ENCODE measurements at regions not wholly inside any gene's neighbourhood (a gene's known extent, or its start where the extent isn't known, plus 50 kb on each side); places are given as distances from the start of the nearest gene placed in this dataset.

DNA sequence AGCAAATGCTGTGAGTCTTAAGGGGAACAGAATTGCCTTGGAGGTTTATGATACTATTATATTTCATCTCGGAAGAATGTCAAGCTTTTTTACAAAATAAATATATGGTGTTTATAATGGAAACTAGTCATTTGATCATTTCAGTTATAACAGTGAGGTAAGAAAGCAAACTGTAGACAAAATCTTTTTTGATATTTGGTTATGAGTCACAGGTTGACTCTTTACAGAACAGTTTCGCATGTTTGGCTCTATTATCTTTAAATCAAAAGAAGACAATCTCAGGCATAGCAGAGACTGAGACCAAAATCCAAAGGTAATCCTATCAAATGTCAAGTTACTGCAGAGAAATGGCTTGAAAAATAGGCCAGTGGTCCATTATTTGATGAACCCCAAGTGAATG, 490.9 kb upstream of the MDFIC2 start:
- TF ChIP-seq ZFX (IDR thresholded peaks at IDR 0.05) (no peak), CTCF (conservative IDR thresholded peaks at IDR 0.05) (no peak)
- H3K27ac ChIP-seq = no peak overlapping the region

DNA sequence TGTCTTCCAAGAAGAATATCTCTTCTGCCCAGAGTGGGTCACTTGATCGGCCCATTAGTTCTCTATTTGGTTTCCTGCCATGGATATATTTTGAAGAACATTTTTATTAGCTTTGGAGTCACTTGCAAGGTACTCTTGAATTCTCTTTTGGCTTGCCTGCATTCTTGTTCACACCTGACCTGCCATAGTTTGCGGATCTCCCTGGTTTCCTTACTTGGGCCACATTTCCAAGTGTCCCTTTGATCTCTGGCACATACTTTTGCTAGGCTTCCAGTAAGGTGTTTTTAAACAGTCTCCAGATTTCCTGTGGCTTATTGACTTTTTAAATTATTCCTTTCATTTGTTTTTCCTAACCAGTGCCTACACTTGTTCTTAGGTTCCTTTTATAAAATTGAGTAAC, 488.5 kb upstream of the MDFIC2 start:
- no peak overlapping the region for H3K27ac ChIP-seq
- no peak for TF ChIP-seq ZFX (IDR thresholded peaks at IDR 0.05)
- TF ChIP-seq CTCF (conservative IDR thresholded peaks at IDR 0.05) = no peak

- H3K27ac ChIP-seq = no peak overlapping the region
- TF ChIP-seq ZFX (IDR thresholded peaks at IDR 0.05) = no peak
These were observed 477.4 kb upstream of the MDFIC2 start for GRCh38 chr3:70789878-70790277.

DNA sequence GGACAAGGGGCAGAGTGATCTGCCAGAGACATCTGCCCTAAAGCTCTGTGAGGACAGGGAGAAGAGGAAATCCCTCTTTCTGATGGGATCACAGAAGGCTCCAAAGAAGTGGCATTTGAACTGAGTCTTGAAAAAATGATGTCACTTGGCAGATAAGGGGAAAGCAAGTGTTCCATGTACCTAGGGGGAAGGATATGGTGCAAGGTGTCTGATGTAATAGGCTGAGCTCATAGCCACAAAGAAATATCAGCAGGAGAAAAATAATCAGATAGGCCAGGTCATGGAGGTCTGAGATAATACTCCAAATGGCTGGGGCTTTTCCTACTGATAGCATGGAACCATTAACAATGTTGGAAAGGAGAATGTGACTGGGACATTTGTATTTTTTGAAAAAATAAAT, 468.4 kb upstream of the MDFIC2 start:
- no peak for TF ChIP-seq CTCF (conservative IDR thresholded peaks at IDR 0.05)
- TF ChIP-seq ZFX (IDR thresholded peaks at IDR 0.05) = no peak
- no peak overlapping the region for H3K27ac ChIP-seq

GRCh38 chr3:70779296-70779695, 466.9 kb upstream of the MDFIC2 start:
- H3K27ac ChIP-seq = no peak overlapping the region
- TF ChIP-seq CTCF (conservative IDR thresholded peaks at IDR 0.05) (no peak), ZFX (IDR thresholded peaks at IDR 0.05) (no peak)

DNA sequence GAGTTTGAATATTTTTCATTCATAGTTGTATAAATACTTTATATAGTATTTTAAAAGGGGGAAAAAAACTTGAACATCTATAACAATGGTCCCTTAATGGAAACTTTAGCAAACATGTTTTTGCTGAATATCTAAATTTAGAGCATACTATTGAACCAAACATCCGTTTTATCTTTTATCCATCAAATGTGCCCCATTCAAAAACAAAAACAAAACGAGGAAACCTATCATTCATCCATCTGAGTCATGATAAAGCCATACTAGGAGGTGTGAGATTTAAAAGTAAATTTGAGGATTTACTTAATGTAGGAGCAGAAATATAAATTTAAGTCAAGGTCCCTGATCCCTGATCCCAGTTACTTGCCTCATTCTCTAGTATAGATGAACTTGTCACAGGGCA, 463.6 kb upstream of the MDFIC2 start:
- no peak for TF ChIP-seq ZFX (IDR thresholded peaks at IDR 0.05)
- TF ChIP-seq CTCF (conservative IDR thresholded peaks at IDR 0.05) = no peak
- H3K27ac ChIP-seq = no peak overlapping the region

DNA sequence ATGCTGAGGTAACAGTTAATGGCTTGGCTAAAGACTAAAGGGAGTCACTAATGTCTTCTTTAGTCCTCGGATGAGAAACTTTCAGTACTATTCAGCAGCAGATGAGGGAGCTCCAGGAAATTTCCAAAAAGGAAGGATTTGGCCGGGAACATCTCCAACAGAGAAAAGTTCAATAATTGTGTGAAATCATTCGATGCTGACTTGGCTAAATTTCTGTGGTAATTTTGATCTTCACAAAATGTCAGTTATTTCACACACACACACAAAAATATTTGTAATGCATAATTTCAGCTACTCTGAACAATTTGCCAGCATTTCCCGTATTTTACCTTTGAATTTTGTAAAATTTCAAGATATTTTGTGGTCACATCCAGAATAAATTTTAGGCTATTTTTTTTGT, 462.8 kb upstream of the MDFIC2 start:
- TF ChIP-seq ZFX (IDR thresholded peaks at IDR 0.05) = no peak
- no peak for TF ChIP-seq CTCF (conservative IDR thresholded peaks at IDR 0.05)
- H3K27ac ChIP-seq = no peak overlapping the region

- no peak overlapping the region for H3K27ac ChIP-seq
- TF ChIP-seq ZFX (IDR thresholded peaks at IDR 0.05) = no peak
- no peak for TF ChIP-seq CTCF (conservative IDR thresholded peaks at IDR 0.05)
These were observed 462.2 kb upstream of the MDFIC2 start for GRCh38 chr3:70774641-70775040.

Measured in C4-2B (cell line).